Fibroblast of lung (primary cell): ENCODE measurements at regions not wholly inside any gene's neighbourhood (a gene's known extent, or its start where the extent isn't known, plus 50 kb on each side); places are given as distances from the start of the nearest gene placed in this dataset.

Experiments
- DNase-seq, 2 donors: peaks; one replicate each; pipeline versions ENCODE4 v3.0.0 to v3.0.0-alpha.2; 2010; ENCODE audit warnings: low read depth in 2 of 2
- H2AFZ ChIP-seq: 2 replicates; pipeline ENCODE4 v1.5.1; 2012; ENCODE audit warnings: low read length, control low read depth, inconsistent platforms
- H3K27ac ChIP-seq: 2 replicates; pipeline ENCODE4 v1.5.1; 2011; ENCODE audit warnings: low read length, control low read depth; ENCODE audit not compliant: insufficient read depth
- H3K27me3 ChIP-seq: 2 replicates; pipeline ENCODE4 v1.5.1; 2011; ENCODE audit warnings: mild to moderate bottlenecking, low read length; ENCODE audit not compliant: control insufficient read depth, insufficient read depth
- H3K36me3 ChIP-seq: 2 replicates; pipeline ENCODE4 v1.5.1; 2011; ENCODE audit warnings: low read length; ENCODE audit not compliant: control insufficient read depth, insufficient read depth
- H3K4me1 ChIP-seq: 2 replicates; pipeline ENCODE4 v1.5.1; 2011; ENCODE audit warnings: low read length; ENCODE audit not compliant: control insufficient read depth, insufficient read depth; ENCODE audit errors: extremely low read depth
- H3K4me2 ChIP-seq: 2 replicates; pipeline ENCODE4 v1.5.1; 2011; ENCODE audit warnings: low read length, control low read depth; ENCODE audit not compliant: insufficient read depth; ENCODE audit errors: extremely low read depth
- H3K4me3 ChIP-seq, 4 experiments: fragments of 200-600 bp in 1 of 4; sonication (generic) in 1 of 4; replicated peaks in 1 of 4; 2 replicates each; pipeline ENCODE4 v1.5.1; 2011 to 2016; ENCODE audit warnings: low read length in 4 of 4, low read depth in 3 of 4, mild to moderate bottlenecking in 3 of 4, control low read depth in 2 of 4, inconsistent platforms in 1 of 4, mixed read lengths in 1 of 4; ENCODE audit not compliant: insufficient read depth in 1 of 4; ENCODE audit errors: control extremely low read depth in 1 of 4
- H3K79me2 ChIP-seq: 2 replicates; pipeline ENCODE4 v1.5.1; 2012; ENCODE audit warnings: mild to moderate bottlenecking, low read length, inconsistent platforms; ENCODE audit not compliant: control insufficient read depth, insufficient read depth
- H3K9ac ChIP-seq: 2 replicates; pipeline ENCODE4 v1.5.1; 2011; ENCODE audit warnings: mild to moderate bottlenecking, low read length, control low read depth; ENCODE audit not compliant: insufficient read depth
- H3K9me3 ChIP-seq: 2 replicates; pipeline ENCODE4 v1.5.1; 2012; ENCODE audit warnings: low read depth, low read length; ENCODE audit not compliant: control insufficient read depth, insufficient read depth
- H4K20me1 ChIP-seq: 2 replicates; pipeline ENCODE4 v1.5.1; 2011; ENCODE audit warnings: low read length; ENCODE audit not compliant: control insufficient read depth, insufficient read depth; ENCODE audit errors: extremely low read depth
- EZH2 ChIP-seq: IDR thresholded peaks from 2 replicates; pipeline ENCODE4 v1.5.1; 2012; ENCODE audit warnings: low read length, control low read depth, mild to moderate bottlenecking; ENCODE audit errors: missing control alignments
- TF ChIP-seq, protein P1 (sequence below), 2 donors: IDR thresholded peaks in 1 of 2; conservative IDR thresholded peaks in 1 of 2; 1 replicate in 1 of 2; 2 replicates in 1 of 2; pipeline ENCODE4 v1.5.1; 2011 to 2012; ENCODE audit warnings: low read length in 2 of 2, control low read depth in 1 of 2, inconsistent platforms in 1 of 2, low read depth in 1 of 2, mild to moderate bottlenecking in 1 of 2

DNA sequence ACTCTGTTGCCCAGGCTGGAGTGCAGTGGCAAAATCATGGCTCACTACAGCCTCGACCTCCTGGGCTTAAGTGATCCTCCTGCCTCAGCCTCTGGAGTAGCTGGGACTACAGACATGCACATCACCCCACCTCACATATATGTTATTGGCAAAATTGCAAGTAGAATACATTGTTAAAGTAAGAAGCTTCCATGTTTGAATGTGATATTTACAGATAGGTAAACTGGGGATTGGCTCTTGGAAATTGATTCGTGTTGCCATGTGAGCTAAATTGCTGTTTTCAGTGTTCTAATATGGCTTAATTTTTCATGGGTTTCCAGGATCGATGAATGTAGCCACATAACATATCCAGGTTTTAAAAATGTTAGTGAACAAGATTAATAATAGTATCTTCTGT lies 149.0 kb upstream of the ZNF217 start:
- Histone ChIP-seq H3K27ac (no peak overlapping the region), H3K36me3 (no peaks in the 10 kb centered on the region), H4K20me1 (no peaks in the 10 kb centered on the region), H2AFZ (no peak overlapping the region), H3K9ac (no peak overlapping the region), H3K4me1 (peaks cover 7% of the 10 kb centered on the region), H3K79me2 (no peaks in the 10 kb centered on the region), H3K9me3 (no peaks in the 10 kb centered on the region), H3K4me3 (no peak overlapping the region), H3K4me2 (no peak overlapping the region), H3K27me3 (no peaks in the 10 kb centered on the region)
- DNase-seq: no peak
- no peak for TF ChIP-seq EZH2
- TF ChIP-seq, protein P1, sequence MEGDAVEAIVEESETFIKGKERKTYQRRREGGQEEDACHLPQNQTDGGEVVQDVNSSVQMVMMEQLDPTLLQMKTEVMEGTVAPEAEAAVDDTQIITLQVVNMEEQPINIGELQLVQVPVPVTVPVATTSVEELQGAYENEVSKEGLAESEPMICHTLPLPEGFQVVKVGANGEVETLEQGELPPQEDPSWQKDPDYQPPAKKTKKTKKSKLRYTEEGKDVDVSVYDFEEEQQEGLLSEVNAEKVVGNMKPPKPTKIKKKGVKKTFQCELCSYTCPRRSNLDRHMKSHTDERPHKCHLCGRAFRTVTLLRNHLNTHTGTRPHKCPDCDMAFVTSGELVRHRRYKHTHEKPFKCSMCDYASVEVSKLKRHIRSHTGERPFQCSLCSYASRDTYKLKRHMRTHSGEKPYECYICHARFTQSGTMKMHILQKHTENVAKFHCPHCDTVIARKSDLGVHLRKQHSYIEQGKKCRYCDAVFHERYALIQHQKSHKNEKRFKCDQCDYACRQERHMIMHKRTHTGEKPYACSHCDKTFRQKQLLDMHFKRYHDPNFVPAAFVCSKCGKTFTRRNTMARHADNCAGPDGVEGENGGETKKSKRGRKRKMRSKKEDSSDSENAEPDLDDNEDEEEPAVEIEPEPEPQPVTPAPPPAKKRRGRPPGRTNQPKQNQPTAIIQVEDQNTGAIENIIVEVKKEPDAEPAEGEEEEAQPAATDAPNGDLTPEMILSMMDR (conservative IDR thresholded peaks at IDR 0.05 in 1 of 2, IDR thresholded peaks at IDR 0.05 in 1 of 2; ENCODE audit: low read depth in 1 of 2, low read length in 2 of 2): no peak

DNA sequence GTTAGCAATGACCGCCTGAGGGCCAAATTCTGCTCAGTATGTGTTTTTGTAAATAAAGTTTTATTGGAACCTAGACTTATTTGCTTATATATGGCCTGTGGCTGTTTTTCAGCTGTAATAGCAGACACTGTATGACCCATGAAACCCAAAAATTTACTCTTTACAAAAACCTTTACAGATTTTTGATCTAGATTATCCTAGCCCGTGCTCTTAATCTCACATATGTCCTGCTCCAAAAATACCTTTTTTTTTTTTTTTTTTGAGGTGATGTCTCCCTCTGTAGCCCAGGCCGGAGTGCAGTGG lies 148.0 kb upstream of the ZNF217 start:
- Histone ChIP-seq H3K4me1 (peaks cover 13% of the 10 kb centered on the region), H3K36me3 (no peaks in the 10 kb centered on the region), H3K9ac (no peak overlapping the region), H3K27me3 (no peaks in the 10 kb centered on the region), H3K27ac (no peak overlapping the region), H4K20me1 (no peaks in the 10 kb centered on the region), H3K9me3 (no peaks in the 10 kb centered on the region), H3K4me3 (no peak overlapping the region), H3K4me2 (no peak overlapping the region), H2AFZ (no peak overlapping the region), H3K79me2 (no peaks in the 10 kb centered on the region)
- TF ChIP-seq, protein P1 (conservative IDR thresholded peaks at IDR 0.05 in 1 of 2, IDR thresholded peaks at IDR 0.05 in 1 of 2; ENCODE audit: low read depth in 1 of 2, low read length in 2 of 2): no peak
- no peak for TF ChIP-seq EZH2
- DNase-seq: no peak

DNA sequence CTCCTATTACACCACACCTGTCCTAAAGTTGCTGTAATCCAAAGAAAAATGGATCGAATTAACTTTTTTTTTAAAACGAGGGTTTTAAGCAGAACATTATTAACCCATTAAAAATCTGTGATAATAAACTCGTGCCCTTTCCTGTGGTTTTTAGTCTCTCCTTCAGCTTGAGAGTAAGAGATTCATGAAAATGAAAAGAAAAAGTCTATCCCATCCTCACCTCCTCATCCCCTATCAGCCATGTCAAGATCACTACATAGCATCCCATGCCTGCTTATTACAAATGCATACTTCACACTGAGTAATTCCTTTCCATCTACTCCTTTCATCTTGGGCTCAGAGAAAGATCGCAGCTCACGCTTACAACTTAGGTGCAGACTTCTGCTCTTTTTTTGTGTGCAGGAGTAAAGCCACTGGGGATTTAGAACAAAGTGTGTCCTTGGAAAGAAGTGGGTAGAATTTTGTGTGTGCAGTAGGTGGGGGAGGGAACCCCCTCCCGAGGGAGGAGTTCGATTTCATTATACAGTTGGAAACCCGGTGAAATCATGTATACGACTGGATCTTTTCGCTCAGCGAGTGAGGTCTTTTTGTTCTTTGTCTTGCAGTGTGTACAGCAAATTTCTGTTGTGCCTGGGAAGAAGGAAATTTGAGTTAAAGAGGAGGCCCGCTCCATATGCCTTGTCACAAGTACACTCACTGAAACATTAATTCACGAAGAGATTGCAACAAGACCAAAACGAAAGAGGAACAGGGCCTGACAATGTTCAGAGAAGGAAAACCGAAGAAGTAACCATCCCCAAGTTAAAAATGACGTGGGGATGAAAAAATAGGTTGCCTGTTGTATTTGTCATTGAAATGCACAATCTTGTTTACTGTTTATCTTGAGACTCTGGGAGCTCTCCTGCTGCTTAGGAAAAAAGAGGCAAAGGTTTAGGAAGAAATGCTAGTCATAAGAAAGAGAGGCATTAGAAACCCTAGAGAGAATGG lies 146.5 kb upstream of the ZNF217 start:
- Histone ChIP-seq H3K4me3 (peak overlapping the region in 3 of 4 experiments; percentile 12 to 33 (median 20)), H3K9ac (no peak overlapping the region), H3K4me2 (peak overlapping the region; percentile 70), H3K27me3 (no peaks in the 10 kb centered on the region), H2AFZ (peak overlapping the region; percentile 55), H4K20me1 (no peaks in the 10 kb centered on the region), H3K27ac (peak overlapping the region; percentile 48), H3K79me2 (no peaks in the 10 kb centered on the region), H3K36me3 (no peaks in the 10 kb centered on the region), H3K4me1 (peaks cover 22% of the 10 kb centered on the region), H3K9me3 (no peaks in the 10 kb centered on the region)
- peak; percentile 54 to 58 for DNase-seq
- no peak for TF ChIP-seq EZH2
- TF ChIP-seq, protein P1 (conservative IDR thresholded peaks at IDR 0.05 in 1 of 2, IDR thresholded peaks at IDR 0.05 in 1 of 2; ENCODE audit: low read depth in 1 of 2, low read length in 2 of 2): no peak
